A549 (cell line): ENCODE measurements at regions not wholly inside any gene's neighbourhood (a gene's known extent, or its start where the extent isn't known, plus 50 kb on each side); places are given as distances from the start of the nearest gene placed in this dataset.

Experiments
- ATAC-seq, 2 experiments: fragments of 200-7000 bp in 1 of 2; fragments of >200 bp in 1 of 2; cut with Nextera tagmentation in 1 of 2; cut with Tn5 transposase in 1 of 2; 3 replicates each; pipeline versions ENCODE4 v1.8.0 to v1.9.1; 2018 to 2020; ENCODE audit warnings: mild to moderate bottlenecking in 1 of 2, moderate library complexity in 1 of 2
- CTCF ChIA-PET: fragments of 300-600 bp; sonication (Branson Sonifier 250); formaldehyde crosslinking; extraction: SDS; loops from one replicate; lab custom pipeline; 2021; ENCODE audit warnings: antibody characterized with exemption, inconsistent platforms; lab: Yijun Ruan, JAX
- POLR2A ChIA-PET: fragments of 350-600 bp; formaldehyde crosslinking; extraction: SDS; loops from one replicate; lab custom pipeline; 2021; ENCODE audit warnings: antibody characterized with exemption, inconsistent platforms; lab: Yijun Ruan, JAX
- DNase-seq, 2 experiments: peaks; one replicate each; pipeline versions ENCODE4 v3.0.0 to v3.0.0-alpha.2; 2011 to 2016; ENCODE audit warnings: low read depth in 1 of 2, low spot score in 1 of 2
- FAIRE-seq: peaks from 2 replicates; lab custom pipeline; 2011; peaks lifted over from hg19 to GRCh38; lab: Jason Lieb, UNC
- H3K27ac ChIP-seq, 2 experiments: fragments of >200 bp; sonication (Bioruptor Twin); formaldehyde crosslinking; 3 replicates each; pipeline ENCODE4 v1.5.1; 2016 to 2017
- H3K4me1 ChIP-seq: fragments of >200 bp; sonication (Bioruptor Twin); formaldehyde crosslinking; 3 replicates; pipeline ENCODE4 v1.6.1; 2016
- H3K4me2 ChIP-seq: fragments of >200 bp; sonication (Bioruptor Twin); formaldehyde crosslinking; 3 replicates; pipeline ENCODE4 v1.6.1; 2016
- H3K4me3 ChIP-seq: fragments of >200 bp; sonication (Bioruptor Twin); formaldehyde crosslinking; 3 replicates; pipeline ENCODE4 v1.5.1; 2016
- H3K9me3 ChIP-seq: fragments of >200 bp; sonication (Bioruptor Twin); formaldehyde crosslinking; 3 replicates; pipeline ENCODE4 v1.6.1; 2016
- BHLHE40 ChIP-seq: IDR thresholded peaks from 2 replicates; pipeline ENCODE4 v1.6.1; 2012; ENCODE audit warnings: low read depth, low read length, inconsistent platforms
- CBX2 ChIP-seq: fragments of 200-600 bp; sonication (generic); IDR thresholded peaks from 2 replicates; pipeline ENCODE4 v1.6.1; 2016; ENCODE audit warnings: low read depth, mild to moderate bottlenecking, borderline replicate concordance
- CEBPB ChIP-seq, 2 experiments: fragments of >200 bp in 1 of 2; sonication (Bioruptor Twin) in 1 of 2; formaldehyde crosslinking in 1 of 2; IDR thresholded peaks; 2 replicates each; pipeline ENCODE4 v1.6.1; 2012 to 2016
- EHMT2 ChIP-seq: fragments of 200-600 bp; sonication (generic); IDR thresholded peaks from 2 replicates; pipeline ENCODE4 v1.6.1; 2016; ENCODE audit warnings: antibody characterized with exemption, low read depth, mild to moderate bottlenecking, moderate library complexity
- ESRRA ChIP-seq: fragments of 150-350 bp; IDR thresholded peaks from 2 replicates; pipeline ENCODE4 v1.6.1; 2014; ENCODE audit warnings: mild to moderate bottlenecking, low read length, borderline replicate concordance
- FOSL2 ChIP-seq, 2 experiments: fragments of 450-650 bp in 1 of 2; fragments of >200 bp in 1 of 2; sonication (Bioruptor Twin) in 1 of 2; formaldehyde crosslinking; IDR thresholded peaks; 2 replicates each; pipeline versions ENCODE4 v1.5.0 to v1.6.1; 2016 to 2020; ENCODE audit warnings: mild to moderate bottlenecking in 1 of 2, moderate library complexity in 1 of 2
- FOXS1 ChIP-seq: fragments of 250-450 bp; sonication (Bioruptor Pico); IDR thresholded peaks from 2 replicates; pipeline ENCODE4 v1.5.0; 2020; ENCODE audit warnings: mild to moderate bottlenecking, moderate library complexity
- GATA3 ChIP-seq: IDR thresholded peaks from 2 replicates; pipeline ENCODE4 v1.6.1; 2012; ENCODE audit warnings: borderline replicate concordance
- HEYL ChIP-seq: fragments of 250-450 bp; sonication (Bioruptor Pico); IDR thresholded peaks from 2 replicates; pipeline ENCODE4 v1.8.0; 2021; ENCODE audit warnings: mild to moderate bottlenecking, moderate library complexity
- HOXA7 ChIP-seq: fragments of 250-450 bp; sonication (Bioruptor Pico); IDR thresholded peaks from 2 replicates; pipeline ENCODE4 v1.5.0; 2020; ENCODE audit warnings: mild to moderate bottlenecking, moderate library complexity
- HOXB13 ChIP-seq: fragments of 250-450 bp; sonication (Bioruptor Pico); IDR thresholded peaks from 2 replicates; pipeline ENCODE4 v1.5.0; 2020; ENCODE audit warnings: low read depth, mild to moderate bottlenecking, moderate library complexity
- JUNB ChIP-seq: fragments of >200 bp; sonication (Bioruptor Twin); formaldehyde crosslinking; IDR thresholded peaks from 2 replicates; pipeline ENCODE4 v1.6.1; 2016
- KDM1A ChIP-seq: fragments of 200-600 bp; sonication (generic); IDR thresholded peaks from 2 replicates; pipeline ENCODE4 v1.6.1; 2016; ENCODE audit warnings: low read depth, mild to moderate bottlenecking
- KDM5A ChIP-seq: fragments of 200-600 bp; sonication (generic); IDR thresholded peaks from 2 replicates; pipeline ENCODE4 v1.6.1; 2016; ENCODE audit warnings: antibody characterized with exemption, mild to moderate bottlenecking
- MAX ChIP-seq: IDR thresholded peaks from 2 replicates; pipeline ENCODE4 v1.6.1; 2012
- NFE2L2 ChIP-seq: fragments of 150-350 bp; conservative IDR thresholded peaks from 2 replicates; pipeline ENCODE4 v1.6.1; 2014; ENCODE audit warnings: low read length
- NPAS2 ChIP-seq: fragments of 250-450 bp; sonication (Bioruptor Pico); IDR thresholded peaks from 2 replicates; pipeline ENCODE4 v1.8.0; 2022; ENCODE audit warnings: mild to moderate bottlenecking, moderate library complexity, borderline replicate concordance
- PHF8 ChIP-seq: fragments of 200-600 bp; sonication (generic); IDR thresholded peaks from 2 replicates; pipeline ENCODE4 v1.6.1; 2016; ENCODE audit warnings: low read depth, mild to moderate bottlenecking, antibody characterized with exemption, moderate library complexity, borderline replicate concordance
- POLR2A ChIP-seq: IDR thresholded peaks from 2 replicates; pipeline ENCODE4 v1.6.1; 2012; ENCODE audit warnings: mild to moderate bottlenecking, low read length
- SMC3 ChIP-seq: fragments of >200 bp; sonication (Bioruptor Twin); formaldehyde crosslinking; IDR thresholded peaks from 3 replicates; pipeline ENCODE4 v1.6.1; 2018; ENCODE audit warnings: inconsistent platforms
- SREBF2 ChIP-seq: fragments of 450-650 bp; IDR thresholded peaks from 2 replicates; pipeline ENCODE4 v1.6.1; 2014; ENCODE audit warnings: mild to moderate bottlenecking, moderate library complexity
- USF2 ChIP-seq: fragments of 450-650 bp; IDR thresholded peaks from 2 replicates; pipeline ENCODE4 v1.6.1; 2014; ENCODE audit warnings: antibody characterized with exemption
- ZFP36 ChIP-seq: fragments of 450-650 bp; IDR thresholded peaks from 2 replicates; pipeline ENCODE4 v1.6.1; 2014; ENCODE audit warnings: borderline replicate concordance; ENCODE audit not compliant: partially characterized antibody
- ZSCAN20 ChIP-seq: fragments of 250-450 bp; sonication (Bioruptor Pico); IDR thresholded peaks from 2 replicates; pipeline ENCODE4 v1.8.0; 2022; ENCODE audit warnings: mild to moderate bottlenecking, moderate library complexity
- WGBS: methylation state at CpG from one replicate; pipeline ENCODE4 v1.1.6; 2017; ENCODE audit errors: missing lambda C conversion rate; 5-methylcytosine and 5-hydroxymethylcytosine counted together
- TF ChIP-seq, protein P1 (sequence below): fragments of >200 bp; sonication (Bioruptor Twin); formaldehyde crosslinking; IDR thresholded peaks from 2 replicates; pipeline ENCODE4 v1.6.1; 2016
- TF ChIP-seq, protein P2 (sequence below): fragments of >200 bp; sonication (Bioruptor Twin); formaldehyde crosslinking; IDR thresholded peaks from 3 replicates; pipeline ENCODE4 v1.6.1; 2016
- TF ChIP-seq, protein P3 (sequence below): fragments of 200-600 bp; sonication (generic); IDR thresholded peaks from 2 replicates; pipeline ENCODE4 v1.6.1; 2016; ENCODE audit warnings: antibody characterized with exemption, mild to moderate bottlenecking, moderate library complexity

- H3K9me3 ChIP-seq: no peaks in the 10 kb centered on the region
- WGBS: 0% methylated on average over 1 of the region's 1 CpG
- DNase-seq (no peak), ATAC-seq (no peak)
- H3K4me3 ChIP-seq: no peak overlapping the region
- TF ChIP-seq EHMT2 (no peak), MAX (no peak), POLR2A (no peak), ZSCAN20 (CRISPR knock-in tag) (no peak), JUNB (no peak), USF2 (no peak), KDM5A (no peak), FOXS1 (no peak)
- TF ChIP-seq, protein P1, sequence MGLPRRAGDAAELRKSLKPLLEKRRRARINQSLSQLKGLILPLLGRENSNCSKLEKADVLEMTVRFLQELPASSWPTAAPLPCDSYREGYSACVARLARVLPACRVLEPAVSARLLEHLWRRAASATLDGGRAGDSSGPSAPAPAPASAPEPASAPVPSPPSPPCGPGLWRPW: no peak
- TF ChIP-seq, all 56 proteins: peak for 0
- H3K4me2 ChIP-seq: no peak overlapping the region
- H3K4me1 ChIP-seq: no peaks in the 10 kb centered on the region
- ChIA-PET POLR2A (no interaction called here), CTCF (no interaction called here)
- FAIRE-seq: no peak
- no peak overlapping the region for H3K27ac ChIP-seq
These were observed 1114.5 kb upstream of the LCORL start for GRCh38 chr4:19135895-19136633.

DNA sequence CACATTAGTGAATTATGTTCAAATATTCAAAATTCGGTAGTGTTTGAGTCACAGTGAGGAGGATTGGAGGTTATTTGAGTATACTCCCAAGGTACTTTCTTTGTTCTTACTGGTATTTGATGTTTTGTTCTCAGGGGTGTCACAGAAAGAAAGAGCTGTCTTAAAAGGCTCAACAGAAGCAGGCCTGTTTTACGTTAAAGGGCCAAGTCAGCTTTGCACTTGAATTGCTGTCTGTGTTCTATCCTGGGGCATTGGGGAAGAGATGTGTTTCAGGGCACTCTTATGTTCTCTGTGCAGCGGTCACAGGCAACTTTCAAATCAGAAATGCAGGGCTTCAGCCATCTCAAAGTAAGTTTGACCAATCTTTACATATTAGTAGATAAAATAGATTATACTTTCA, 1113.1 kb upstream of the LCORL start:
- Histone ChIP-seq H3K4me2 (no peak overlapping the region), H3K4me1 (no peaks in the 10 kb centered on the region), H3K4me3 (no peak overlapping the region), H3K9me3 (no peaks in the 10 kb centered on the region), H3K27ac (no peak overlapping the region)
- TF ChIP-seq BHLHE40: no peak
- TF ChIP-seq HOXA7: no peak
- TF ChIP-seq KDM1A: no peak
- TF ChIP-seq GATA3: no peak
- TF ChIP-seq SMC3: no peak
- 0% methylated on average over 3 of the region's 3 CpGs for WGBS
- FAIRE-seq: no peak
- POLR2A ChIA-PET: no interaction called here
- no peak for ATAC-seq
- CTCF ChIA-PET: no interaction called here
- DNase-seq: no peak

DNA sequence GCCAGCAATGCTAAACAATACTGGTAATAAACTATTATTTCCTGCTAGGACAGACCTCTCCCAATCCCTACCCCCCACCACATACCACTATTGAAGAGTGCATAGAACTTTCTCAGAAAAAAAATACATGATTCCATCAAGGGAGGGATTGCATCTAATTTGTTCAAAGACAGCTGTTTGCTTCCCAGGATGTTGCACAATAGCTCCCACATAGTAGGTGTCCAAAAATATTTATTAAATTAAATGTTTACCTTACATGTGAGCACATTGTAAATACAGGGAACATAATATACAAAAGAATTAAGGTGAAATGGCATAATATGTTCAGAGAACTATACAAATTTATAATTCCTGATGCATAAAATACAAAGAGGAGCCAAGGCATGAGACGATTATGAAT, 1111.8 kb upstream of the LCORL start:
- Histone ChIP-seq H3K4me2 (no peak overlapping the region), H3K9me3 (no peaks in the 10 kb centered on the region), H3K4me1 (no peaks in the 10 kb centered on the region), H3K27ac (no peak overlapping the region), H3K4me3 (no peak overlapping the region)
- TF ChIP-seq, protein P2, sequence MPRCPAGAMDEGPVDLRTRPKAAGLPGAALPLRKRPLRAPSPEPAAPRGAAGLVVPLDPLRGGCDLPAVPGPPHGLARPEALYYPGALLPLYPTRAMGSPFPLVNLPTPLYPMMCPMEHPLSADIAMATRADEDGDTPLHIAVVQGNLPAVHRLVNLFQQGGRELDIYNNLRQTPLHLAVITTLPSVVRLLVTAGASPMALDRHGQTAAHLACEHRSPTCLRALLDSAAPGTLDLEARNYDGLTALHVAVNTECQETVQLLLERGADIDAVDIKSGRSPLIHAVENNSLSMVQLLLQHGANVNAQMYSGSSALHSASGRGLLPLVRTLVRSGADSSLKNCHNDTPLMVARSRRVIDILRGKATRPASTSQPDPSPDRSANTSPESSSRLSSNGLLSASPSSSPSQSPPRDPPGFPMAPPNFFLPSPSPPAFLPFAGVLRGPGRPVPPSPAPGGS: no peak
- TF ChIP-seq FOXS1 (no peak), ZFP36 (no peak), HOXA7 (no peak), ZSCAN20 (CRISPR knock-in tag) (no peak), PHF8 (no peak), NPAS2 (no peak), HOXB13 (CRISPR knock-in tag) (no peak), SREBF2 (no peak), ESRRA (no peak), CBX2 (no peak), CEBPB (IDR thresholded peaks at IDR 0.05) (no peak), NFE2L2 (no peak), FOSL2 (IDR thresholded peaks at IDR 0.05) (no peak), FOSL2 (CRISPR knock-in tag; IDR thresholded peaks at IDR 0.05) (no peak), JUNB (no peak), HEYL (no peak), GATA3 (no peak)
- TF ChIP-seq, protein P3, sequence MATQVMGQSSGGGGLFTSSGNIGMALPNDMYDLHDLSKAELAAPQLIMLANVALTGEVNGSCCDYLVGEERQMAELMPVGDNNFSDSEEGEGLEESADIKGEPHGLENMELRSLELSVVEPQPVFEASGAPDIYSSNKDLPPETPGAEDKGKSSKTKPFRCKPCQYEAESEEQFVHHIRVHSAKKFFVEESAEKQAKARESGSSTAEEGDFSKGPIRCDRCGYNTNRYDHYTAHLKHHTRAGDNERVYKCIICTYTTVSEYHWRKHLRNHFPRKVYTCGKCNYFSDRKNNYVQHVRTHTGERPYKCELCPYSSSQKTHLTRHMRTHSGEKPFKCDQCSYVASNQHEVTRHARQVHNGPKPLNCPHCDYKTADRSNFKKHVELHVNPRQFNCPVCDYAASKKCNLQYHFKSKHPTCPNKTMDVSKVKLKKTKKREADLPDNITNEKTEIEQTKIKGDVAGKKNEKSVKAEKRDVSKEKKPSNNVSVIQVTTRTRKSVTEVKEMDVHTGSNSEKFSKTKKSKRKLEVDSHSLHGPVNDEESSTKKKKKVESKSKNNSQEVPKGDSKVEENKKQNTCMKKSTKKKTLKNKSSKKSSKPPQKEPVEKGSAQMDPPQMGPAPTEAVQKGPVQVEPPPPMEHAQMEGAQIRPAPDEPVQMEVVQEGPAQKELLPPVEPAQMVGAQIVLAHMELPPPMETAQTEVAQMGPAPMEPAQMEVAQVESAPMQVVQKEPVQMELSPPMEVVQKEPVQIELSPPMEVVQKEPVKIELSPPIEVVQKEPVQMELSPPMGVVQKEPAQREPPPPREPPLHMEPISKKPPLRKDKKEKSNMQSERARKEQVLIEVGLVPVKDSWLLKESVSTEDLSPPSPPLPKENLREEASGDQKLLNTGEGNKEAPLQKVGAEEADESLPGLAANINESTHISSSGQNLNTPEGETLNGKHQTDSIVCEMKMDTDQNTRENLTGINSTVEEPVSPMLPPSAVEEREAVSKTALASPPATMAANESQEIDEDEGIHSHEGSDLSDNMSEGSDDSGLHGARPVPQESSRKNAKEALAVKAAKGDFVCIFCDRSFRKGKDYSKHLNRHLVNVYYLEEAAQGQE: no peak
- ATAC-seq (no peak), FAIRE-seq (no peak), DNase-seq (no peak)
- POLR2A ChIA-PET: no interaction called here
- CTCF ChIA-PET: no interaction called here
- WGBS: 4% methylated on average over 1 of the region's 1 CpG
